ENCODE measurements at regions not wholly inside any gene's neighbourhood (a gene's known extent, or its start where the extent isn't known, plus 50 kb on each side); places are given as distances from the start of the nearest gene placed in this dataset.

DNA sequence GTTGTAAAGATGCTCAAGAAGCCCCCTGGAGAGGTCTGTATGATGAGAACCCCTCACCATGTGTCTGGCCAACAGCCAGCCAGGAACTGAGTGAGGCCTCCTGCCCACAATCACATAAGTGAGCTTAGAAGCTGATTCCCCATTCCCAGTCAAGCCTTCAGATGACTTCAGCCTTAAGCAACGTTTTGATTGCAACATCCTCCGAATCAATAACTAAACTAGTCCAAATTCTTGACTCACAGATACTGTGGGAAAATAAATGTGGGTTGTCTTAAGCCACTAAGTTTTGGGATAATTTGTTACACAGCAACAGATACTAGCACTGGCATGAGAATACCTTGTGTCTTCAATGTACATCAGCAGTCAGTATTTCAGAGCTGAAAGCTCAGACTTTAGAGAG lies 54.5 kb upstream of the HS3ST4 start:
- no peak overlapping the region for H3K4me3 ChIP-seq (ENCODE audit: low read depth, low read length)
- TF ChIP-seq, protein P1, sequence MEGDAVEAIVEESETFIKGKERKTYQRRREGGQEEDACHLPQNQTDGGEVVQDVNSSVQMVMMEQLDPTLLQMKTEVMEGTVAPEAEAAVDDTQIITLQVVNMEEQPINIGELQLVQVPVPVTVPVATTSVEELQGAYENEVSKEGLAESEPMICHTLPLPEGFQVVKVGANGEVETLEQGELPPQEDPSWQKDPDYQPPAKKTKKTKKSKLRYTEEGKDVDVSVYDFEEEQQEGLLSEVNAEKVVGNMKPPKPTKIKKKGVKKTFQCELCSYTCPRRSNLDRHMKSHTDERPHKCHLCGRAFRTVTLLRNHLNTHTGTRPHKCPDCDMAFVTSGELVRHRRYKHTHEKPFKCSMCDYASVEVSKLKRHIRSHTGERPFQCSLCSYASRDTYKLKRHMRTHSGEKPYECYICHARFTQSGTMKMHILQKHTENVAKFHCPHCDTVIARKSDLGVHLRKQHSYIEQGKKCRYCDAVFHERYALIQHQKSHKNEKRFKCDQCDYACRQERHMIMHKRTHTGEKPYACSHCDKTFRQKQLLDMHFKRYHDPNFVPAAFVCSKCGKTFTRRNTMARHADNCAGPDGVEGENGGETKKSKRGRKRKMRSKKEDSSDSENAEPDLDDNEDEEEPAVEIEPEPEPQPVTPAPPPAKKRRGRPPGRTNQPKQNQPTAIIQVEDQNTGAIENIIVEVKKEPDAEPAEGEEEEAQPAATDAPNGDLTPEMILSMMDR (conservative IDR thresholded peaks at IDR 0.05; ENCODE audit: low read depth, low read length): no peak
- no peak for DNase-seq (ENCODE audit: low read depth)

DNA sequence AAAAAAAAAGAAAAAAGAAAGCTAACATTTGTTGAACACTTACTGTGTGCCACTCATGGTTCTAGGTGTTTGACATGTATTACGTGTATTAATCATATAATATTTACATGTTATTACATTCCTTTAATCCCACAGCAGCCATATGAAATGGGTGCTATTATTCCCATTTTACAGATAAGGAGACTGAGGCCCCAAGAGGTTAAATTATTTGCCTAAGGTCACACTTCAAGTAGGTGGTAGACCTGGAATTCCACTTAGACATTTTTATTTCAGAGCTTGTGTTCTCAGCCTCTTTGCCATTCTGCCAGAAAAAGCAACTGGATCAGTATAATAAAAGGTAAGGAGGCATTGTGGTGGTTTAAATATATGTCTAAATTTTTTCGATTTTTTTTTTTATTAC lies 55.1 kb upstream of the HS3ST4 start:
- DNase-seq (ENCODE audit: low read depth): no peak

DNA sequence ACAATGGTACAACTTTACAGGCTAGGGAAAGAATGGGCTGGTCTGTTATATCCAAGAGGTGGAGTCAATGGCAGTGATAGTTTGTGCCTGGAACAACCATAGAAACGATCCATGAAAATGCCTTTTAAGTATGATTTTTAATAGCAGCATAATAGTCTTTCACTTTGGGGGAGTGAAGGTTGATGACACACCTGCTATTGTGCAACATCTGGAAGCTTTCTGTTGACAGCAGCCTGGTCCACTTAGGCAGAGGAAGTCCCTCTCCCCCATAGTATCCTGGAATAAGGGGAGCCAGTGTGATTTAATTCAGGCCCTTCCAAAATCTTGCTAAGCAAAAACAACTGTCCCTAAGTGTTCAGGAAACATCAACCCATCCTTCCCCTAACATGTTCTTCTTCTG lies 56.3 kb upstream of the HS3ST4 start:
- TF ChIP-seq, protein P1 (conservative IDR thresholded peaks at IDR 0.05; ENCODE audit: low read depth, low read length): no peak
- no peak for DNase-seq (ENCODE audit: low read depth)
- no peak overlapping the region for H3K4me3 ChIP-seq (ENCODE audit: low read depth, low read length)

More for the DNA sequence above, 55.1 kb upstream of the HS3ST4 start:
- H3K4me3 ChIP-seq (ENCODE audit: low read depth, low read length): no peak overlapping the region
- TF ChIP-seq, protein P1 (conservative IDR thresholded peaks at IDR 0.05; ENCODE audit: low read depth, low read length): no peak

DNA sequence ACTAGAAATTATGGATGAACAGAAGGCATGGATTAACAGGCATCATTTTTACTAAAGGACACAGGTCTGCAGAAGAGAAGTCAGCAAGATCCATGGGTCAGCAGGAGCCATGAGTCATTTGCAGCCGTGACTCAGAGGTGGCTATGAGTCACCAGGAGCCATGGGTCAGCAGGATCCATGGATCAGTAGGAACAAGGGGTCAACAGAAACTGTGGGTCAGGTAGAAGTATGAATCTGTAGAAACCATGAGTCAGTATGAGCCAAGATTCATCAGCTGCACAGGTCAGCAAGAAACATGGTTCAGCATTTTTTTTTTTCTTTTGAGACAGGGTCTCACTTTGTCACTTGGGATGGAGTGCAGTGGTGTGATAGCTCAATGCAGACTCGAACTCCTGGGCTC lies 58.2 kb upstream of the HS3ST4 start:
- TF ChIP-seq, protein P1 (conservative IDR thresholded peaks at IDR 0.05; ENCODE audit: low read depth, low read length): no peak
- peak; percentile 43 for DNase-seq (ENCODE audit: low read depth)
- H3K4me3 ChIP-seq (ENCODE audit: low read depth, low read length): no peak overlapping the region

DNA sequence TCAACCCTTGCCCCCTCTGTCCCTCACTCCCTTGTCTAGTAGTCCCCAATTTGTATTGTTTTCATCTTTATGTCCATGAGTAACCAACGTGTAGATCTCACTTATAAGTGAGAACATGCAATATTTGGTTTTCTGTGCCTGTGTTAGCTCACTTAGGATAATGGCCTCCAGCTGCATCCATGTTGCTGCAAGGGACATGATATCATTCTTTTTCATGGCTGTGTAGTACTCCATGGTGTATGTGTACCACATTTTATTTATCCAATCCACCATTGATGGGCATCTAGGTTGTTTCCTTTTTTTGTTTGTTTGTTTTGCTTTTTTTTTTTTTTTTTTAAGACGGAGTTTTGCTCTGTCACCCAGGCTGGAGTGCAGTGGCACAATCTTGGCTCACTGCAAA lies 63.0 kb upstream of the HS3ST4 start:
- TF ChIP-seq, protein P1 (conservative IDR thresholded peaks at IDR 0.05; ENCODE audit: low read depth, low read length): no peak
- no peak overlapping the region for H3K4me3 ChIP-seq (ENCODE audit: low read depth, low read length)
- no peak for DNase-seq (ENCODE audit: low read depth)

DNA sequence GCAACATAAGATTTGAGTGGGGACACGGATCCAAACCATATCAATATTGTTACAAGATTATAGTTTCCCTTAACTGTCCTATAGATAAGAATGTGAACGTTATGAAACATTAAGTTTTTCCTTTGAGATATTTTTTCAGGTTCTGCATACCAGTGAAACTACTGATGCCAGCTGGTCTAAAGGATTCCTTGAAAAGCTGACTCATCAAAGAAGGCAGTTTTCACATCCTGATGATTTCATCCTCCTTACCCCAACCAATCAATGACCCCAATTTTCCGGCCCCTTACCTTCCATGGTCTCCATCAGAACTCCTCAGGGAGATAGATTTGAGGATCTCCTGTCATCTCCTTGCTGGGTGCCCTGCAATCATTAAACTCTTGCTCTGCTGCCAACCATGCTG lies 64.1 kb upstream of the HS3ST4 start:
- no peak overlapping the region for H3K4me3 ChIP-seq (ENCODE audit: low read depth, low read length)
- TF ChIP-seq, protein P1 (conservative IDR thresholded peaks at IDR 0.05; ENCODE audit: low read depth, low read length): no peak
- no peak for DNase-seq (ENCODE audit: low read depth)

DNA sequence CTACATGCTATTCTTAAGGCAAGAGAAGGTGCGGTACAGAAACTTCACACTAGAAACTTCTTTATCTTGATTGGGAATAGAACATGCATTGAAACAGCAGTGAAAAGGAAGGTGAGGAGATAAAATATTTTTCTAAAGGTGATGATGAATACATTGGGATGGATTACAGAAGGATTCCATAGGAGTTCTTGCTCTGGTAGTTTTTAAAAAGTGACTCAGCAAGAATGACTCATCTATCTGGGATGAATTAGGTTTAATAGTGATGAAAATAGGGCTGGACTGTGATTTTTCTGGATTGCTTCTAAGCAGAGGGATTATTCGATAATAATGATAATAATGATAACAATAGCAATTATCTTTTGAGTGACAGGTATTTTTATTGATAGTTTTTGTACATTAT lies 65.6 kb upstream of the HS3ST4 start:
- DNase-seq (ENCODE audit: low read depth): no peak
- TF ChIP-seq, protein P1 (conservative IDR thresholded peaks at IDR 0.05; ENCODE audit: low read depth, low read length): no peak
- no peak overlapping the region for H3K4me3 ChIP-seq (ENCODE audit: low read depth, low read length)

Measured in epithelial cell of proximal tubule (primary cell).